Kidney glomerular epithelial cell (primary cell): ENCODE measurements at regions not wholly inside any gene's neighbourhood (a gene's known extent, or its start where the extent isn't known, plus 50 kb on each side); places are given as distances from the start of the nearest gene placed in this dataset.
"Not testable (repeated sequence)": the region's sequence is repeated elsewhere in the genome, so short reads cannot be mapped to it uniquely, and the experiment has no call there.

Source experiments
- DNase-seq: peaks from one replicate; lab custom pipeline; 2025; lab: John Stamatoyannopoulos, UW

GRCh38 chr2:144758196-144758595 lies 238.3 kb upstream of the ZEB2 start:
- not testable (repeated sequence) for DNase-seq

- DNase-seq, result no peak
Observed at GRCh38 chr2:144753416-144753815, 233.5 kb upstream of the ZEB2 start.

GRCh38 chr2:144751142-144751905 lies 231.4 kb upstream of the ZEB2 start:
- DNase-seq, result no peak

- no peak for DNase-seq
Observed at GRCh38 chr2:144749188-144749587, 229.3 kb upstream of the ZEB2 start.

DNA sequence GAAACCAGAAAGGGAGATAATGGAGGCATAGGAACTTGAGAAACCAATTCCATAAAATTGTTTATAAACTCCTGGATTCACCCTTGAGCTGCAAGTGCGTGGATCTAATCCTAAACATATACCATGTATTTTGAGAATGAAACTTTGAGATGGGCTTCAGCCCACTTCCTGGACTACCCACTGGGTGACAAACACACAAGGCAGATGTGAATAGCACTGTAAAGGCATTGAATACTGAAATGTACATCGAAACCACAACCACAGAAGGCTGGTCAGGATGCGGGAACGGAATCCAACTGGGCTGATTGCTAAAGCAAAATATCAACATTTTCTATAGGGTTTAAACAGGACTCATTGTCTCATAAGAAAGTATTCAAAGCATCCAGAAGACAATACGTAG lies 228.5 kb upstream of the ZEB2 start:
- no peak for DNase-seq

- DNase-seq, result no peak
Observed at GRCh38 chr2:144747571-144747970, 227.7 kb upstream of the ZEB2 start.

- DNase-seq, result no peak
Observed at GRCh38 chr2:144745424-144745823, 225.5 kb upstream of the ZEB2 start.

DNA sequence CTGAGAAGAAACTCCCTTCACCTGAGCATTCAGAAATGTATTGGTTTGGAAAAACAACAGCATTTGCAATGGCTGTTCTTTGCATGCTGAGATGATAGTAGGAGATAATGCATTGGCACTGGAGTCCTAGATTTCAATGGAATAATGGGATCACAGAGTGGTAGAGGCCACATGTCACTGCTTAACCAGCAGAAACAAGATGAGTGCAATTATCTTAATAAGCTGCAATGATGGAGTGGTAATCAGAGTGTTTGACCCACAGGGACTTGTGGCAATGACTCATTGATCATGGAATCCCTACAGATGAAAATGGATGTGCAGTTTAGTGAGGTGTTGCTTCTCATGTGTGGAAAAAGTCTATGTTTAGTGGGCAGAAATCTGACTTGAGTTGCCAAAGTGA lies 218.8 kb upstream of the ZEB2 start:
- no peak for DNase-seq

- no peak for DNase-seq
Observed at GRCh38 chr2:144730711-144731110, 210.8 kb upstream of the ZEB2 start.

- not testable (repeated sequence) for DNase-seq
Observed at GRCh38 chr2:144724460-144724859, 204.5 kb upstream of the ZEB2 start.

- no peak for DNase-seq
Observed at GRCh38 chr2:144718376-144718775, 198.5 kb upstream of the ZEB2 start.

DNA sequence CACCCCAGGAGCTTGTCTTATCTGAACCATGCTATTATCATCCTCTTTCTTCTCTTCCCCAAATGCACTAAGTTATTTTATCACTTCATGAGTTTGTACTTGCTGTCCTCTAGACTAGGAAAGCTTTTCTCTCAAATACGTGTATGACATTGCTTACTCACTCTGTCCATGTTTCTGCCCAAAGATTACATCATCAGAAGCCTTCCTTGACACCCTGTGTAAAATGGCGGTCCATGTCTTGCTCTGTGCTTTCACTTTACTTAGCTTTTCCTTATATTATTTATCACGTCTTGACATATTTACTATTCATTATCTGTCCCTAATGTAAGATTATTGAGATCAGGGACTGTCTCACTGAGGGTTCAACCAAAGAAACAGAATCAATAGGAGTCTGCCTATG lies 196.1 kb upstream of the ZEB2 start:
- DNase-seq, result no peak

DNA sequence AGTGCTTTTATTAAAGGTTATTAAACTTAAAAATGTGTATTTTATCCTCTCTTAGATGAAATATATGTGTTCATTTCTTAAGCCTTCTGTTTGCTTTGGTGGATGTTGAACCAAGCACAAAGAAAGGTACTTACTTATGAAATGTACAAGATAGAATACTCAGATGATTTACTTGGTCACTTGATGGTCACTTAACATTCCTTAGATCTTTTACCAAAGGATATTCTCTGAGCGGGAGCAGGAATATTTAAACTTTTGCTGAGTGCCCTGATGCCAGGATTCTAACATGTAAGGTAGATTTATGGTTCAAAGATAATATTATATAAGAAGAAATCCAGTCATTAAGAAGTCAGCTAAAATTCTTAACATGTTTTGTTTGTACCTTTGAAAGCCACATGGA lies 193.5 kb upstream of the ZEB2 start:
- no peak for DNase-seq

- DNase-seq, result no peak
Observed at GRCh38 chr2:144712550-144712940, 192.6 kb upstream of the ZEB2 start.

DNA sequence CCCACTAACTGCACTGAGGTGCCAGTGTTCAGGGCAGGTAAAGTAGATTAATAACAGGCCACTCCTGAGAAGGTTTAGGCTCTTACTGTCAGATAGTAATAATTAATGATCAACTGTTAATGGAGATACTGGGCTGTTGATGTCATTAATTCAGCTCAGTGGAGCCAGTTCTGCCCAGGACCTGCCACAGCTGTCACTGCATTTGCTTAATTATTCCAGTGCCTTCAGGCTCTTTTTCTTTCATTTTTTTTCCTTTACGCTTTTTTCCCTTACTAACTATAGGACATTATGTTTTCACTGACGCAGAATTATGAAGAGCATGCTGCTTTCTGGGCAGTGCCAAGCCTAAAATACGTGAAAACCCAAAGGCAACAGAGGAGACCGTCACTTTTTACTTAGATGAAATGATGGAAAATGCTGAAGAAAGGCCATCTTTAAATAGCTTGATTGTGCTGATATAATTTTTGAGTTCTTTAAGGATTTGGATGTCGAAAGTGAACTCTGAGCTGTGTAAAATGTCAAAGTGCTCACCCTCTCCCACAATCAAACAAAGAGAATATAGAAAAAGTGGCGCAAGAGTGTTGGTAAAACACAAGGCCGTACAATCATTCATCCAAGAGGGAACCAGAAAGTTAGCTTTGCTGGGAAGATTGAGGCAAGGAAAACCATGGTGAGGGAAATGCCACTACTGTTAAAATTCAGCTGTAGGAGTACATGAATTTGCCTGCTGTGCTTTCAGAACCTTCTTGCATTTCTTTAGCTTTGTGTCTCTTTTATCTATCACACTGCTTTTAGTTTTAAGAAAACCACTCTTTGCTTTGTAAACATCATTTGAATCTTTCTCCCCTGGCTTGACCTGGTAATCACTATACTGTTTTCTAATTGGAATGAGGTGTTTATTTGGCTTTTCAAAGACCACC lies 192.0 kb upstream of the ZEB2 start:
- no peak for DNase-seq

GRCh38 chr2:144711084-144711483 lies 191.2 kb upstream of the ZEB2 start:
- no peak for DNase-seq

DNA sequence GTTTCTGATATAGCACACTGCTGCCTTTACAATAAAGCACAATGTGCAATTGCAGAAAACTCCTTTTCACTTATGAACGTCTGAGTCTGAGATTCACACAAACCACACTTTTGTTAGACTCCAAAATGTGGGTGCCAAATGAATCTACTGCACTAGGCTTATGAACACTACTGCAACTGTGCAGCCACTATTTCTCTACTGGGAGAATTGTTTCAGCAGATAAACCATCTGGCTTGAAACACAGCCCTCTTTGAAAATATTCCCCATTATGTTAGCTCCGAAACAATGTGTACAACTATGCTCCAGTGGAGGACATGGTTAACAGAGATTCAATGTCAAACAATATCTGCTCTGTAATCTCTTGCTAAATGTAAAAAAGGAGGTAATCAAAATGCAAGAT lies 188.7 kb upstream of the ZEB2 start:
- DNase-seq, result no peak

DNA sequence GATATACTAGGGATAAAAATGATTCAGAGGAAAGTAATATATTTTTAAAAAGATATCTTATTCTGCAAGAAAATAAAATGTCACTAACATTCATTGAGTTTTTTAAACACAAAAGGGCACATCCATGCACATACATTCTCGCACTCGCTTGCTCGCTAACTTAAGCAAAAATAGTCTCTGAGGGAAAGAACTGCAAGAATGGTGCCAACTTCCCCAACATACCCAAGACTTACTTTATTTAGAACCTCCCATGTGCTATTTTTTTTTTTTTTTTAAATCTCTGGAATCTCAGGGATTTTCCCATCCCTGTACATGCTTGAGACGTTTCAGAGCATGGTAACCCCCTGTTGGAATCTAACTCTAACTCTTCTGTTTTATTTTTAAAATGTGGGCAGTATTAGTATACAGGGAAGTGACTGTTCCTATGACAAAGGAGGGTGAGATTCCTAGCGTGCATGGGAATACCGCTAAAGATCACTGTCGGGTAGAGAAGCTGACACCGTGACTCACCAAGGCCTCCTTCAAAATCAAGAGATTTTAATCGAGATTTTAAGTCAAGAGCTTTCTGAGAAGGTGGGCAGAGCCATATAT lies 187.9 kb upstream of the ZEB2 start:
- peak; percentile 77 for DNase-seq

DNA sequence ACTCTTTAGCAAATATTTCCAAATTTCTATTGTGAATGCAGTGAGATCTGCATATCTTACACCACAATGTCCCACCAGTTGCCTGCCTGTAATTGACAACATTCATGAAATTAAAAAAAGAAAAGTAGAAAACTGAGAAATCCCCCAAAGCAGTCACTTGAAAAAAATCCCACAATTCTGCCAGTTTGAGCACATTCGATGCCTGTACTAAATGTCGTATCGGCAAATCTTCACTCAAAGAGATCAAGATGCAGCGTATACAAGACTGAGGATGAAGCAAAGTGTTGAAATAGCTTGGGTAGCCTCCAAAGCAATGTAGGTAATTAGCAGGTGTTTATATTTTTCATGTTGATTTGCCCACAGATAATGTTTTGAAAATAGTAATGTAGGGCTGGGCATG lies 186.7 kb upstream of the ZEB2 start:
- no peak for DNase-seq

- no peak for DNase-seq
Observed at GRCh38 chr2:144705328-144706245, 185.7 kb upstream of the ZEB2 start.

DNA sequence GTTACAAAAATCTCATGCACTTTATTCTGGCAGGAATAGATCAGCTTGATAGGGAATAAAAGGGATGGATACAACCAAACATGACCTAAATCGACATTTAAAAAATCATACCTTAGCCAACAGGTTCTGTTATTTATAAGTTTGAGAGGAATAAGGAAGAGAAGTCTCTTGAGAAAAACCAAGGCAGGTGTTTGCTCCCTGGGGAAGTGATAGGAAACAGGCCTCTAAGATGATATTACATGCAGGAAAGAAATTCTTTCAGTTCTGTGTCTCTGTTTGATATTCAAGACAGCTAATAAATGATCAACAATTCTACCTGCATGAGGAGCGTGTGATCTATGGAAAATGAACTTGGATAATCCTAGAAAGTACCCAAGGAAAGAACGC lies 184.8 kb upstream of the ZEB2 start:
- DNase-seq, result no peak
